H9 (cell line): ENCODE measurements at regions not wholly inside any gene's neighbourhood (a gene's known extent, or its start where the extent isn't known, plus 50 kb on each side); places are given as distances from the start of the nearest gene placed in this dataset.
"Not testable (repeated sequence)": the region's sequence is repeated elsewhere in the genome, so short reads cannot be mapped to it uniquely, and the experiment has no call there.

Experiments
- DNase-seq: peaks from one replicate; pipeline ENCODE4 v3.0.0-alpha.2; 2017
- H2AFZ ChIP-seq: one replicate; pipeline ENCODE4 v1.6.1; 2013; ENCODE audit warnings: mild to moderate bottlenecking, low read length, control low read depth, moderate library complexity
- H2AK5ac ChIP-seq: 2 replicates; pipeline ENCODE4 v1.6.1; 2013; ENCODE audit warnings: low read length, control low read depth, mixed read lengths; ENCODE audit not compliant: insufficient read length
- H2BK120ac ChIP-seq: one replicate; pipeline ENCODE4 v1.6.1; 2013; ENCODE audit warnings: low read depth, mild to moderate bottlenecking, low read length, control low read depth, inconsistent platforms; ENCODE audit not compliant: poor library complexity, severe bottlenecking
- H2BK12ac ChIP-seq: 2 replicates; pipeline ENCODE4 v1.6.1; 2013; ENCODE audit warnings: low read length, control low read depth, mixed read lengths, low read depth; ENCODE audit not compliant: insufficient read length
- H2BK15ac ChIP-seq: 2 replicates; pipeline ENCODE4 v1.6.1; 2013; ENCODE audit warnings: low read depth, low read length, control low read depth
- H2BK20ac ChIP-seq: one replicate; pipeline ENCODE4 v1.6.1; 2013; ENCODE audit warnings: low read depth, mild to moderate bottlenecking, low read length, control low read depth, inconsistent platforms; ENCODE audit not compliant: poor library complexity, severe bottlenecking
- H2BK5ac ChIP-seq: 2 replicates; pipeline ENCODE4 v1.6.1; 2013; ENCODE audit warnings: low read length, control low read depth, mixed read lengths; ENCODE audit not compliant: insufficient read length
- H3K14ac ChIP-seq: 2 replicates; pipeline ENCODE4 v1.6.1; 2013; ENCODE audit warnings: low read length, control low read depth; ENCODE audit not compliant: insufficient read depth
- H3K18ac ChIP-seq: 2 replicates; pipeline ENCODE4 v1.6.1; 2013; ENCODE audit warnings: low read depth, mild to moderate bottlenecking, mixed read lengths, low read length, control low read depth; ENCODE audit not compliant: insufficient read length
- H3K23ac ChIP-seq: 2 replicates; pipeline ENCODE4 v1.6.1; 2013; ENCODE audit warnings: low read length, control low read depth, mixed read lengths, low read depth; ENCODE audit not compliant: insufficient read length
- H3K23me2 ChIP-seq: 2 replicates; pipeline ENCODE4 v1.6.1; 2013; ENCODE audit warnings: low read depth, mild to moderate bottlenecking, mixed read lengths, low read length, control low read depth; ENCODE audit not compliant: insufficient read length, poor library complexity, severe bottlenecking
- H3K27ac ChIP-seq: 2 replicates; pipeline ENCODE4 v1.5.1; 2013; ENCODE audit warnings: low read length, control low read depth, mixed read lengths, low read depth; ENCODE audit not compliant: insufficient read length
- H3K27me3 ChIP-seq: 2 replicates; pipeline ENCODE4 v1.6.1; 2013; ENCODE audit warnings: low read length, control low read depth, inconsistent platforms; ENCODE audit not compliant: insufficient read depth
- H3K4ac ChIP-seq: 2 replicates; pipeline ENCODE4 v1.6.1; 2013; ENCODE audit warnings: low read depth, mild to moderate bottlenecking, control low read depth, inconsistent platforms, low read length, moderate library complexity
- H3K4me1 ChIP-seq: 2 replicates; pipeline ENCODE4 v1.6.1; 2013; ENCODE audit warnings: low read length, control low read depth, inconsistent platforms; ENCODE audit not compliant: insufficient read depth
- H3K4me2 ChIP-seq: 2 replicates; pipeline ENCODE4 v1.6.1; 2013; ENCODE audit warnings: low read length, control low read depth, mixed read lengths; ENCODE audit not compliant: insufficient read length, insufficient read depth
- H3K56ac ChIP-seq: 2 replicates; pipeline ENCODE4 v1.6.1; 2013; ENCODE audit warnings: low read depth, mild to moderate bottlenecking, mixed read lengths, low read length, control low read depth; ENCODE audit not compliant: insufficient read length
- H3K79me1 ChIP-seq: 2 replicates; pipeline ENCODE4 v1.6.1; 2013; ENCODE audit warnings: low read depth, mild to moderate bottlenecking, moderate library complexity, low read length, control low read depth, inconsistent platforms; ENCODE audit not compliant: insufficient read depth, poor library complexity, severe bottlenecking
- H3K79me2 ChIP-seq: 2 replicates; pipeline ENCODE4 v1.6.1; 2013; ENCODE audit warnings: low read length, control low read depth, inconsistent platforms; ENCODE audit not compliant: insufficient read depth
- H3K9ac ChIP-seq: 2 replicates; pipeline ENCODE4 v1.6.1; 2013; ENCODE audit warnings: low read length, control low read depth, mixed read lengths; ENCODE audit not compliant: insufficient read length; ENCODE audit errors: extremely low read depth
- H3K9me3 ChIP-seq: one replicate; pipeline ENCODE4 v1.6.1; 2013; ENCODE audit warnings: low read depth, low read length, inconsistent platforms; ENCODE audit not compliant: control insufficient read depth
- H3T11ph ChIP-seq: one replicate; pipeline ENCODE4 v1.6.1; 2013; ENCODE audit warnings: mild to moderate bottlenecking, low read length, control low read depth, inconsistent platforms
- H4K20me1 ChIP-seq: one replicate; pipeline ENCODE4 v1.6.1; 2013; ENCODE audit not compliant: control insufficient read depth, insufficient read length, insufficient read depth
- H4K5ac ChIP-seq: 2 replicates; pipeline ENCODE4 v1.6.1; 2013; ENCODE audit warnings: low read depth, mild to moderate bottlenecking, mixed read lengths, low read length, control low read depth; ENCODE audit not compliant: insufficient read length
- H4K8ac ChIP-seq: replicated peaks from 2 replicates; pipeline ENCODE4 v1.6.1; 2013; ENCODE audit warnings: low read length, control low read depth, mixed read lengths, low read depth; ENCODE audit not compliant: insufficient read length
- H4K91ac ChIP-seq: 2 replicates; pipeline ENCODE4 v1.6.1; 2013; ENCODE audit warnings: low read depth, mild to moderate bottlenecking, moderate library complexity, mixed read lengths, low read length, control low read depth; ENCODE audit not compliant: insufficient read length
- H3K27ac Mint-ChIP-seq, 3 experiments: 2 replicates in 2 of 3; 3 replicates in 1 of 3; pipeline ENCODE4 v1.8.0; 2020 to 2021; ENCODE audit warnings: mixed read lengths in 3 of 3, mild to moderate bottlenecking in 1 of 3, moderate library complexity in 1 of 3
- H3K27me3 Mint-ChIP-seq: 2 replicates; pipeline ENCODE4 v1.8.0; 2021; ENCODE audit warnings: low read depth, mild to moderate bottlenecking, moderate library complexity, mixed read lengths
- H3K36me3 Mint-ChIP-seq, 3 experiments: 2 replicates in 2 of 3; 3 replicates in 1 of 3; pipeline ENCODE4 v1.8.0; 2020 to 2021; ENCODE audit warnings: low read depth in 3 of 3, mixed read lengths in 3 of 3; ENCODE audit not compliant: insufficient read depth in 1 of 3
- H3K4me1 Mint-ChIP-seq, 2 experiments: 2 replicates each; pipeline ENCODE4 v1.8.0; 2020; ENCODE audit warnings: mixed read lengths in 2 of 2
- H3K4me3 Mint-ChIP-seq, 2 experiments: 2 replicates in 1 of 2; 3 replicates in 1 of 2; pipeline ENCODE4 v1.8.0; 2020 to 2021; ENCODE audit warnings: mild to moderate bottlenecking in 2 of 2, mixed read lengths in 2 of 2, moderate library complexity in 1 of 2
- H3K9me3 Mint-ChIP-seq, 2 experiments: 2 replicates in 1 of 2; 3 replicates in 1 of 2; pipeline ENCODE4 v1.8.0; 2020; ENCODE audit warnings: mild to moderate bottlenecking in 2 of 2, mixed read lengths in 2 of 2, moderate library complexity in 1 of 2
- WGBS: extraction: QIAGEN DNeasy Blood & Tissue Kit; methylation state at CpG from one replicate; pipeline ENCODE4 v1.1.7; 2013; ENCODE audit warnings: missing lambda C conversion rate, low lambda C conversion rate, mixed read lengths; ENCODE audit not compliant: insufficient read length; ENCODE audit errors: extremely low coverage; 5-methylcytosine and 5-hydroxymethylcytosine counted together

- not testable (repeated sequence) for H3K23ac ChIP-seq, DNase-seq, H4K5ac ChIP-seq, H3K4me1 Mint-ChIP-seq, H2BK5ac ChIP-seq, H3K9me3 Mint-ChIP-seq, H3K56ac ChIP-seq, H4K20me1 ChIP-seq, H3K4me1 ChIP-seq, H3K27ac Mint-ChIP-seq, H3K27me3 Mint-ChIP-seq, H3K27me3 ChIP-seq, H2AFZ ChIP-seq, H3K9me3 ChIP-seq, H2BK15ac ChIP-seq, H3K4me2 ChIP-seq, H3K14ac ChIP-seq, H3K79me2 ChIP-seq, H2BK20ac ChIP-seq, H3K4ac ChIP-seq, H3K9ac ChIP-seq, H2BK12ac ChIP-seq, H2BK120ac ChIP-seq, H2AK5ac ChIP-seq, H3K36me3 Mint-ChIP-seq, H3K18ac ChIP-seq, H3K23me2 ChIP-seq, H3K27ac ChIP-seq, H4K8ac ChIP-seq, H3K4me3 Mint-ChIP-seq, H4K91ac ChIP-seq, H3K79me1 ChIP-seq, H3T11ph ChIP-seq
- WGBS, result no CpG with 5 or more reads among the region's 53 CpGs
Measured at GRCh38 chr16:29060022-29060810, 75.4 kb downstream of the LAT start.

- not testable (repeated sequence) for H2AK5ac ChIP-seq
- WGBS, result no CpG with 5 or more reads among the region's 5 CpGs
Measured at GRCh38 chr16:29059575-29059974, 74.7 kb downstream of the LAT start.

More at GRCh38 chr16:29059575-29059974, 74.7 kb downstream of the LAT start:
- not testable (repeated sequence) for H3K4me2 ChIP-seq, H4K20me1 ChIP-seq, H2BK15ac ChIP-seq, H3K9me3 Mint-ChIP-seq, H3K9ac ChIP-seq, H3K9me3 ChIP-seq, H2BK12ac ChIP-seq, H3K18ac ChIP-seq, H3K23me2 ChIP-seq, H3K4me3 Mint-ChIP-seq, H3K14ac ChIP-seq, H3K79me1 ChIP-seq, H3T11ph ChIP-seq, H2BK5ac ChIP-seq, H3K36me3 Mint-ChIP-seq, H3K4me1 ChIP-seq, H2BK120ac ChIP-seq, H3K4ac ChIP-seq, H3K23ac ChIP-seq, H2BK20ac ChIP-seq, H3K27me3 ChIP-seq, H2AFZ ChIP-seq, H4K91ac ChIP-seq, H4K8ac ChIP-seq, H3K56ac ChIP-seq, H3K27ac Mint-ChIP-seq, DNase-seq, H3K27me3 Mint-ChIP-seq, H3K4me1 Mint-ChIP-seq, H3K79me2 ChIP-seq, H4K5ac ChIP-seq, H3K27ac ChIP-seq
